Astrocyte (in vitro differentiated cells and primary cell): ENCODE measurements at regions not wholly inside any gene's neighbourhood (a gene's known extent, or its start where the extent isn't known, plus 50 kb on each side); places are given as distances from the start of the nearest gene placed in this dataset.

Source experiments
- EZH2 ChIP-seq: IDR thresholded peaks from 2 replicates; pipeline ENCODE4 v1.6.1; 2012; ENCODE audit warnings: mild to moderate bottlenecking, low read length, inconsistent platforms; ENCODE audit not compliant: insufficient read depth
- TF ChIP-seq, protein P1 (sequence below): IDR thresholded peaks from 2 replicates; pipeline ENCODE4 v1.5.1; 2011; ENCODE audit warnings: low read depth, mild to moderate bottlenecking, inconsistent platforms, low read length, moderate library complexity; ENCODE audit not compliant: insufficient read depth

DNA sequence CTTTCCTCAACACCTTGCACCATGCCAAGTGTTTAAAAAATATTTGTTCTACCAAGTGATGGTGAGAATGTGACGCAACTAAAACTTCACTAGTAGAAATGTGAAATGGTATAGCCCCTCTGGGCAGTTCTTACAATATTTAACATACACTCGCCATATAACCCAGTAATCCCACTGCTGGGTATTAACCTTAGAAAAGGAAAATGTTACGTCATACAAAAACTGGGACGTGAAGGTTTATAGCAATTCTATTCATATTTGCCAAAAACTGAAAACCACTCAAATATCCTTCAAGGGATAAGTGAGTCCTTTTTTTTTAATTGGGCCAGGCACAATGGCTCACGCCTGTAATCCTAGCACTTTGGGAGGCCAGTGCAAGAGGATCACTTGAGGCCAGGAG is 279.3 kb downstream of the SKIDA1 start:
- TF ChIP-seq, protein P1, sequence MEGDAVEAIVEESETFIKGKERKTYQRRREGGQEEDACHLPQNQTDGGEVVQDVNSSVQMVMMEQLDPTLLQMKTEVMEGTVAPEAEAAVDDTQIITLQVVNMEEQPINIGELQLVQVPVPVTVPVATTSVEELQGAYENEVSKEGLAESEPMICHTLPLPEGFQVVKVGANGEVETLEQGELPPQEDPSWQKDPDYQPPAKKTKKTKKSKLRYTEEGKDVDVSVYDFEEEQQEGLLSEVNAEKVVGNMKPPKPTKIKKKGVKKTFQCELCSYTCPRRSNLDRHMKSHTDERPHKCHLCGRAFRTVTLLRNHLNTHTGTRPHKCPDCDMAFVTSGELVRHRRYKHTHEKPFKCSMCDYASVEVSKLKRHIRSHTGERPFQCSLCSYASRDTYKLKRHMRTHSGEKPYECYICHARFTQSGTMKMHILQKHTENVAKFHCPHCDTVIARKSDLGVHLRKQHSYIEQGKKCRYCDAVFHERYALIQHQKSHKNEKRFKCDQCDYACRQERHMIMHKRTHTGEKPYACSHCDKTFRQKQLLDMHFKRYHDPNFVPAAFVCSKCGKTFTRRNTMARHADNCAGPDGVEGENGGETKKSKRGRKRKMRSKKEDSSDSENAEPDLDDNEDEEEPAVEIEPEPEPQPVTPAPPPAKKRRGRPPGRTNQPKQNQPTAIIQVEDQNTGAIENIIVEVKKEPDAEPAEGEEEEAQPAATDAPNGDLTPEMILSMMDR, result no peak
- no peak for TF ChIP-seq EZH2
